HG02759 (cell line): ENCODE measurements at regions not wholly inside any gene's neighbourhood (a gene's known extent, or its start where the extent isn't known, plus 50 kb on each side); places are given as distances from the start of the nearest gene placed in this dataset.
A peak's percentile ranks its signal among the peaks of the same experiment; 100 is the strongest.

Experiments used
- ATAC-seq: cut with Tn5 transposase; IDR thresholded peaks from one replicate; pipeline ENCODE4 v1.9.1; 2021; ENCODE audit warnings: mild to moderate bottlenecking, moderate library complexity; ENCODE audit not compliant: unreplicated experiment

GRCh38 chr6:138607478-138608433, 108.5 kb upstream of the NHSL1 start:
- ATAC-seq = no peak

- ATAC-seq = no peak
Observed at GRCh38 chr6:138608896-138609295, 109.6 kb upstream of the NHSL1 start.

- ATAC-seq = no peak
Observed at GRCh38 chr6:138609801-138610430, 110.6 kb upstream of the NHSL1 start.

GRCh38 chr6:138610816-138611215, 111.5 kb upstream of the NHSL1 start:
- ATAC-seq = no peak

- no peak for ATAC-seq
Observed at GRCh38 chr6:138614151-138614550, 114.9 kb upstream of the NHSL1 start.

GRCh38 chr6:138618168-138618567, 118.9 kb upstream of the NHSL1 start:
- ATAC-seq = no peak

- ATAC-seq = no peak
Observed at GRCh38 chr6:138620630-138621029, 121.3 kb upstream of the NHSL1 start.

GRCh38 chr6:138622967-138623366, 123.7 kb upstream of the NHSL1 start:
- no peak for ATAC-seq

GRCh38 chr6:138631566-138631965, 132.3 kb upstream of the NHSL1 start:
- ATAC-seq = no peak

- no peak for ATAC-seq
Observed at GRCh38 chr6:138637822-138638221, 135.7 kb upstream of the CCDC28A start.

- no peak for ATAC-seq
Observed at GRCh38 chr6:138638604-138639003, 135.0 kb upstream of the CCDC28A start.

GRCh38 chr6:138640028-138640427, 133.5 kb upstream of the CCDC28A start:
- no peak for ATAC-seq

- no peak for ATAC-seq
Observed at GRCh38 chr6:138643210-138643609, 130.4 kb upstream of the CCDC28A start.

GRCh38 chr6:138645976-138646640, 127.5 kb upstream of the CCDC28A start:
- ATAC-seq = no peak

GRCh38 chr6:138647006-138647405, 126.6 kb upstream of the CCDC28A start:
- no peak for ATAC-seq

GRCh38 chr6:138648127-138648526, 125.4 kb upstream of the CCDC28A start:
- no peak for ATAC-seq

GRCh38 chr6:138651491-138651890, 122.1 kb upstream of the CCDC28A start:
- no peak for ATAC-seq

GRCh38 chr6:138652824-138653223, 120.7 kb upstream of the CCDC28A start:
- ATAC-seq = no peak

GRCh38 chr6:138653435-138653834, 120.1 kb upstream of the CCDC28A start:
- no peak for ATAC-seq

- peak; percentile 99 for ATAC-seq
Observed at GRCh38 chr6:138654715-138655634, 118.6 kb upstream of the CCDC28A start.

- ATAC-seq = no peak
Observed at GRCh38 chr6:138655828-138656227, 117.7 kb upstream of the CCDC28A start.
